ENCODE measurements at regions not wholly inside any gene's neighbourhood (a gene's known extent, or its start where the extent isn't known, plus 50 kb on each side); places are given as distances from the start of the nearest gene placed in this dataset.

- no peak for ATAC-seq
- DNase-seq (ENCODE audit: low spot score), result no peak
- Mint-ChIP-seq H3K4me1 (ENCODE audit: low read depth in 2 of 2) (no peaks in the 10 kb centered on the region), H3K27ac (no peak overlapping the region), H3K27me3 (no peaks in the 10 kb centered on the region), H3K4me3 (no peak overlapping the region), H3K9me3 (peaks cover 32% of the 10 kb centered on the region), H3K36me3 (peaks cover 18% of the 10 kb centered on the region)
Observed at GRCh38 chr7:57363321-57363720, 86.7 kb upstream of the ZNF716 start.

DNA sequence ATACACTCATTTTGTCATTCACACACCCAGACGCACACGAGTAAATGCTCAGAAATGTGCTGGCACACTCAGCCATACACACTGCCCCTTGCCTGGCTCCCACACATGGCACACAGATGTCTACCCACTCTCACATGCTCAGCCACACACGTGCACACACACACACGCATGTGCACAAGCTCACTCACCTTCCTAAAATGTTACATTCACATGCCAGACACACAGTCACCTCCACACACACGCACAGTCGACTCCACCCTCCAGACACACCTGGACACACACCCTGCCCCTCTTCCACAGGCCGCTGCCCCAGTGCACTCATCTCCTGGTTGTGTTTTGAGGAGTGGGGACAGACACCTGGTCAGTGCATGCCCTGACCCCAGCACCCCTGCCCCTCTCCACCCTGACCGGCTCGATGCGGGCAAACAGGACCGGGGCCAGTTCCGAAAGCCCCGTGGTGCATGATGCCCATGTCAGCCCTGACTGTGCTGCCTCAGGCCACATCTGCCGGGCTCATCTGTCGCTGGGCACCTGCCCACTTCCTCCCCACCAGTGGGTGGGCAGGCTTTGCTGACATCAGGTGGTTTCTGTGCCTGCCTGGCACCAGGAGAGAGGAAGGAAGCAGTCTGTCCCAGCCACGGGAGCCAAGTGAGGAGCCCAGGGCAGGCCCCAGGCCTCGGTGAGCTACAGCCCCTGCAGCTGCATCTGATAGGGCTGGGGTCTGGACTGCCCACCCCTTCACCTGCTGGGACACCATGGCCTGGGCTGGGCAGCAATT lies 84.9 kb upstream of the ZNF716 start:
- H3K27ac Mint-ChIP-seq, result no peak overlapping the region
- DNase-seq (ENCODE audit: low spot score) (no peak), ATAC-seq (peak; percentile 23 to 28)
- H3K4me1 Mint-ChIP-seq (ENCODE audit: low read depth in 2 of 2), result no peaks in the 10 kb centered on the region
- no peaks in the 10 kb centered on the region for H3K27me3 Mint-ChIP-seq
- H3K4me3 Mint-ChIP-seq, result no peak overlapping the region
- peaks cover 21% of the 10 kb centered on the region for H3K36me3 Mint-ChIP-seq
- H3K9me3 Mint-ChIP-seq, result peaks cover 26% of the 10 kb centered on the region

- H3K4me1 Mint-ChIP-seq (ENCODE audit: low read depth in 2 of 2), result no peaks in the 10 kb centered on the region
- ATAC-seq (no peak), DNase-seq (ENCODE audit: low spot score) (no peak)
- no peak overlapping the region for H3K27ac Mint-ChIP-seq
- no peak overlapping the region for H3K4me3 Mint-ChIP-seq
- H3K36me3 Mint-ChIP-seq, result peaks cover 22% of the 10 kb centered on the region
- H3K27me3 Mint-ChIP-seq, result no peaks in the 10 kb centered on the region
- peaks cover 27% of the 10 kb centered on the region for H3K9me3 Mint-ChIP-seq
Observed at GRCh38 chr7:57367171-57367570, 82.8 kb upstream of the ZNF716 start.

DNA sequence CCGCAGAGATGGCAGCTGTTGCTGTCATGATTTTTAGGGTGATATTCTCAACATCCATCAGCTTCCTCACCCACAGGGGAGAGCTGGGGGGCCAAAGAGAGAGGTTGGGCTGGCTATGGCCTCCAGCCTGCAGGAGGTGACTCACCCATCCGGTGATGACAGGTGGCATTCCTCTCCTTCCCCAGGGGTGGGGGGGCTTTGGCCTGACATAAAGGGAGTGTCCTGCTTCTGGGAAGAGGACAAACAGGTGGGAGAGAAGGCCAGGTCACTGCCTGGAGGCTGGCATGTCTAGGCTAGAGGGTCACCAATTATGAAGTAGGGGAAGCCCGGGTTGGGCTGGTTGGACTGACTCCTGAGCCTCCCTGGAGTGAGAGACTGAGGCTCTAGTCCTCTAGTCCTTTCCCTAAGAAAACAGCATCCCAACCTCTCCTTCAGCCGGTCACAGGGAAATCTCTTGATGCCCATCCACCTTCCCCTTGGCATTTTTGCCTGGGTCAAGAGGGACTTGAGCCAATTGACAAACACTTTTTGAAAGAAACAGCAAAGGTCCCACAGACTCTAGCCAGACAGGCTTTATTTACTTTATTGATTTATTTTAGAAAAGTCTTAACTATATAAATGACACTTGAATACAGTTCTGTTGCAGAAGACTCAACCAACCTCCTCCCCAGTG lies 79.8 kb upstream of the ZNF716 start:
- H3K27ac Mint-ChIP-seq, result no peak overlapping the region
- peaks cover 32% of the 10 kb centered on the region for H3K36me3 Mint-ChIP-seq
- ATAC-seq (no peak), DNase-seq (ENCODE audit: low spot score) (no peak)
- H3K4me1 Mint-ChIP-seq (ENCODE audit: low read depth in 2 of 2), result no peaks in the 10 kb centered on the region
- no peak overlapping the region for H3K4me3 Mint-ChIP-seq
- H3K27me3 Mint-ChIP-seq, result no peaks in the 10 kb centered on the region
- H3K9me3 Mint-ChIP-seq, result peaks cover 31% of the 10 kb centered on the region

- H3K27ac Mint-ChIP-seq, result no peak overlapping the region
Observed at GRCh38 chr7:57370739-57371098, 79.3 kb upstream of the ZNF716 start.

DNA sequence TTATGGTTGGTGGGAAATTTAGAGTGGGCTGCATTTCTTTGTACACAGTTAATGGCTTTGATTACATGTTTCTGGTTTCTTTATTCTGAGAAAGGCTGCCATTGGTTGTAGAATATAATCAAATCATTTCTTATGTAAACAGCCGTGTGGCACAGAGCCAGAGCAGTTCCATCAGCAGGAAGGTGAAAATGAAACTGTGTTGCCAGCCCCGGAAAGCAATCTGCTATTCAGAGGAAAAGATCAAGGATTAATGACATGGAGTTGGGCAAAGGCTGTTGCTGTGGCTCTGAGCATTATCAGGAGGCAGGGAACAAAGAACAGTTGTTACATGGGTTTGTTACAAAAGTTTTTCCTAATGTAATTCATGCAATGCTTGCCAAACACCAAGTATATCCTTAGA lies 74.2 kb upstream of the ZNF716 start:
- H3K27ac Mint-ChIP-seq, result no peak overlapping the region
- DNase-seq (ENCODE audit: low spot score), result no peak
- no peaks in the 10 kb centered on the region for H3K27me3 Mint-ChIP-seq
- H3K4me3 Mint-ChIP-seq, result no peak overlapping the region
- H3K9me3 Mint-ChIP-seq, result peaks cover 25% of the 10 kb centered on the region
- H3K4me1 Mint-ChIP-seq (ENCODE audit: low read depth in 2 of 2), result no peaks in the 10 kb centered on the region
- ATAC-seq, result no peak
- peaks cover 26% of the 10 kb centered on the region for H3K36me3 Mint-ChIP-seq

More at GRCh38 chr7:57370739-57371098, 79.3 kb upstream of the ZNF716 start:
- H3K36me3 Mint-ChIP-seq, result peaks cover 31% of the 10 kb centered on the region
- H3K4me1 Mint-ChIP-seq (ENCODE audit: low read depth in 2 of 2), result no peaks in the 10 kb centered on the region
- no peaks in the 10 kb centered on the region for H3K27me3 Mint-ChIP-seq
- DNase-seq (ENCODE audit: low spot score) (no peak), ATAC-seq (no peak)
- peaks cover 30% of the 10 kb centered on the region for H3K9me3 Mint-ChIP-seq
- H3K4me3 Mint-ChIP-seq, result no peak overlapping the region

- no peaks in the 10 kb centered on the region for H3K4me1 Mint-ChIP-seq (ENCODE audit: low read depth in 2 of 2)
- no peak overlapping the region for H3K27ac Mint-ChIP-seq
- H3K27me3 Mint-ChIP-seq, result no peaks in the 10 kb centered on the region
- no peak overlapping the region for H3K4me3 Mint-ChIP-seq
- peaks cover 10% of the 10 kb centered on the region for H3K9me3 Mint-ChIP-seq
- ATAC-seq (no peak), DNase-seq (ENCODE audit: low spot score) (no peak)
- peaks cover 16% of the 10 kb centered on the region for H3K36me3 Mint-ChIP-seq
Observed at GRCh38 chr7:57381581-57381980, 68.4 kb upstream of the ZNF716 start.

DNA sequence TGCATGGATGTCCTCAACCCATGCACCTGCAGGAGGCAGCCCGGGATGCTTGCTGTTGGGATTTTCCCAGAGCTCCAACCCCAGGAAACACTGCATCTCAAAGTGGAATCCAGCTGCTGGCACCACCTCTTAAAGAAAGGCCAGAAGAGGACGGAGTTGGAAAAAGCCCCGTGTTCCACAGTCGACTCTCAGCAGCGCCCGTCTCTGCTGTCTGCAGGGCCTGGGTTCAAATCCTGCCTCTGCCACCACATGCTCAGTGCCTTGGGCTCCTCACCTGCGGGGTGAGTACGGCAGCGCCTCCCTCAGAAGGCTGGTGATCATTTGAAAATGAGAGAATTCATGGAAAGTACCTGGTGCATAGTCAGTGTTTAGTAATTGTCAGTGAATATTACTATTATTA lies 65.6 kb upstream of the ZNF716 start:
- peaks cover 12% of the 10 kb centered on the region for H3K9me3 Mint-ChIP-seq
- DNase-seq (ENCODE audit: low spot score) (no peak), ATAC-seq (no peak)
- no peaks in the 10 kb centered on the region for H3K4me1 Mint-ChIP-seq (ENCODE audit: low read depth in 2 of 2)
- no peaks in the 10 kb centered on the region for H3K27me3 Mint-ChIP-seq
- peaks cover 7% of the 10 kb centered on the region for H3K36me3 Mint-ChIP-seq
- no peak overlapping the region for H3K4me3 Mint-ChIP-seq
- H3K27ac Mint-ChIP-seq, result no peak overlapping the region

DNA sequence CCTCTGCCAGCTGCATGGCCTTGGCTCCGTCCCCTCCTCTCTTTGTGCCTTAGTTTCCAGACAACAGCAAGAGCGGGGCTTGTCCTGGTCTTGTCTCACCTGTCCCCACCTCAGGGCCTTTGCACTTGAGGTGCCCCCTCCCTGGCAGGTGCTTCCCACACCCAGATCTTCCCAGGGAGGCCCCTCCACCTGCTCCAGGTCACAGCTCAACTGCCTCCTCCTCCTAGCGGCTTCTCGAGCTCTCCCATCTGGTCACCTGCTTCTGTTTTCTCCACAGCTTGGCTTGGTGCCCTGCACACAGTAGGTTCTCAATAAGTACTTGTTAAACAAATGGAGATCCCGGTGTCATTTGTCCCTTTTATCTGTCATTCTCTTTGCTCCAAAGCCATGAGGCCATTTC lies 64.3 kb upstream of the ZNF716 start:
- ATAC-seq (no peak), DNase-seq (ENCODE audit: low spot score) (no peak)
- peaks cover 19% of the 10 kb centered on the region for H3K9me3 Mint-ChIP-seq
- H3K4me3 Mint-ChIP-seq, result no peak overlapping the region
- no peaks in the 10 kb centered on the region for H3K4me1 Mint-ChIP-seq (ENCODE audit: low read depth in 2 of 2)
- H3K27ac Mint-ChIP-seq, result no peak overlapping the region
- peaks cover 13% of the 10 kb centered on the region for H3K36me3 Mint-ChIP-seq
- H3K27me3 Mint-ChIP-seq, result no peaks in the 10 kb centered on the region

DNA sequence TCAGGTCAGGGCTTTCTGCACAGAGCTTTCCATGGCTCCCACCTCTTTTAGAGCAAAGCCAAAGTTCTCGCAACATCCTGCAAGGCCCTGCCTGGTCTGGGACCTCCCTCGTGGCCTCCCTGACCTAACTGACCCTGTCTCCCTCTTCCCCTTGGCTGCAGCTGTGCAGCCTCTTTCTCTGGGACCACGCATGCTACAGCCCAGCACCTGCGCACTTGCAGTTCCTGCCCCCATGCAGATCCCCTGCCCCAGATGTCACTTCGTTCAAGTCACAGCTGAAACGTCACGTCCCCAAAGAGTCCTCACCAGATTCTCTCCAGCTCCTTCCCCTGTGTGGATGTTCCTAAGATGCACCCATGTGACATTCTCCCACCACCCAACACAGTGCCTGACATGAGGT lies 61.2 kb upstream of the ZNF716 start:
- Mint-ChIP-seq H3K27ac (no peak overlapping the region), H3K9me3 (peaks cover 18% of the 10 kb centered on the region), H3K4me1 (ENCODE audit: low read depth in 2 of 2) (no peaks in the 10 kb centered on the region)

DNA sequence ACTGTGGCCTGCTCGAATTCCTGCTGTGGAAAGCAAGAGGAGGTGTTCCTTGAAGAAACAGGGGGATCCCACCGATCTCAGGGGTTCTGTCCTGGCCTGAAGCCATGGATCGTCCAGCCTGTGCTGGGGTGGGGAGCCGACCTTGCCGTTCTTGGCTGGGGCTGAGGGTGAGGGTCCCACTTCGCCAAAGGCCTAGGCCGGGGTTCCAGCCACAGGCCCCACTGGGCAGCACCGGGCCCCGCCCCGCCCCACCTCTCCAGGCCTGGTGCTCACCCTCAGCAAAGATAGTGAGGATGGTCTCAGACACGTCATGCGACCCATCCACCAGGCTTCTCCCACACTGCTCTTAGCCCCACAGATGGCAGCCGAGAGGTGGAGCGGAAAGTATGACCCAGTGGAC lies 51.4 kb upstream of the ZNF716 start:
- peaks cover 16% of the 10 kb centered on the region for H3K9me3 Mint-ChIP-seq
- H3K27me3 Mint-ChIP-seq, result no peaks in the 10 kb centered on the region
- no peak overlapping the region for H3K4me3 Mint-ChIP-seq
- no peaks in the 10 kb centered on the region for H3K4me1 Mint-ChIP-seq (ENCODE audit: low read depth in 2 of 2)
- no peak for ATAC-seq
- H3K27ac Mint-ChIP-seq, result no peak overlapping the region
- DNase-seq (ENCODE audit: low spot score), result no peak
- H3K36me3 Mint-ChIP-seq, result no peaks in the 10 kb centered on the region

More for the DNA sequence above, 61.2 kb upstream of the ZNF716 start:
- ATAC-seq (no peak), DNase-seq (ENCODE audit: low spot score) (no peak)
- Mint-ChIP-seq H3K36me3 (peaks cover 6% of the 10 kb centered on the region), H3K27me3 (no peaks in the 10 kb centered on the region), H3K4me3 (no peak overlapping the region)

GRCh38 chr7:57399251-57399940 lies 50.6 kb upstream of the ZNF716 start:
- Mint-ChIP-seq H3K9me3 (peaks cover 13% of the 10 kb centered on the region), H3K27ac (no peak overlapping the region), H3K4me1 (ENCODE audit: low read depth in 2 of 2) (no peaks in the 10 kb centered on the region), H3K4me3 (no peak overlapping the region), H3K27me3 (no peaks in the 10 kb centered on the region), H3K36me3 (no peaks in the 10 kb centered on the region)
- DNase-seq (ENCODE audit: low spot score) (no peak), ATAC-seq (no peak)

- ATAC-seq, result no peak
- H3K27ac Mint-ChIP-seq, result no peak overlapping the region
- H3K9me3 Mint-ChIP-seq, result peaks cover 8% of the 10 kb centered on the region
- H3K4me3 Mint-ChIP-seq, result no peak overlapping the region
- no peaks in the 10 kb centered on the region for H3K36me3 Mint-ChIP-seq
- no peak for DNase-seq (ENCODE audit: low spot score)
- no peaks in the 10 kb centered on the region for H3K27me3 Mint-ChIP-seq
- no peaks in the 10 kb centered on the region for H3K4me1 Mint-ChIP-seq (ENCODE audit: low read depth in 2 of 2)
Observed at GRCh38 chr7:57399972-57400371, 50.0 kb upstream of the ZNF716 start.

Measured in natural killer cell treated with Interleukin-12 subunit alpha and Interleukin-12 subunit beta and Interleukin-15 and Interleukin-18, amount 100 ng/mL, for 72 hours (primary cell).